ENCODE measurements at regions not wholly inside any gene's neighbourhood (a gene's known extent, or its start where the extent isn't known, plus 50 kb on each side); places are given as distances from the start of the nearest gene placed in this dataset.

DNA sequence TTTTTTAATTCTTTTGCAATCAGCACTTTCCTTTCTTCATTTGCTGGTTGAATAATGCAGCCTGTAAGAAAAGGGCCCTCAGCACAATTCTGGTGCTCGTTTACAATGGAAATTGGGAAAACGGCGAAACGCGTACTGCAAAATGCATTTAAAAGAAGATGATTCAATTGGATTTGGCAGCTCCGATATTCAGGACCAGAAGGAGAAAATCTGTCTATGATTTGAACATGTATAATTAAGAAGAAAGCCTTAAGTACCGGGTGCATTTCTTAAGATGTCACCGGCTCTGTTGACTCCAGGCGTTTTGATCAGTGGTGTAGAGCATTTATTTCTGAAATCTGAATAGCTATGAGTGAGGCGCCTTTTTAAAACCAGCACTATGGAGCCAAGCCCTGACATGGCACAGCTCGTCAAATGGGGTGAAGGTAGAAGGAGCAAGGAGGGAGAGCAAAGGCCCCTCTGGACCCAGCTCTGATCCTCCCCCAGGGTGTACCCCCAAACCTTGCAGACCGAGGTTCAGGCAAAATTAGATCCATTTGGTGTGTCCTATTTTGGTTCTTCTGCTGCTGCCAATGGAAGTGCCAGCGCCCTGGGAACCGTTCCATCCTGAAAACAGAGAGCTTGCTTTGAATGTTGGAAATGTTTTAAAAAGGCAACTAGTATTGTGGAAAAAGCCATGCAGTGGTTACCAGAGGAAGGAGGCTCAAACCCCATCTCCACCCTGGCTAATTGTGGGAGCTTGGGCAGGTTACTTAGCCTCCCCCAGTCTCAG, 161.4 kb upstream of the RPL38 start:
- H3K4me3 ChIP-seq (ENCODE audit: control insufficient read depth, low read depth, low read length): no peak overlapping the region
- TF ChIP-seq, protein P1, sequence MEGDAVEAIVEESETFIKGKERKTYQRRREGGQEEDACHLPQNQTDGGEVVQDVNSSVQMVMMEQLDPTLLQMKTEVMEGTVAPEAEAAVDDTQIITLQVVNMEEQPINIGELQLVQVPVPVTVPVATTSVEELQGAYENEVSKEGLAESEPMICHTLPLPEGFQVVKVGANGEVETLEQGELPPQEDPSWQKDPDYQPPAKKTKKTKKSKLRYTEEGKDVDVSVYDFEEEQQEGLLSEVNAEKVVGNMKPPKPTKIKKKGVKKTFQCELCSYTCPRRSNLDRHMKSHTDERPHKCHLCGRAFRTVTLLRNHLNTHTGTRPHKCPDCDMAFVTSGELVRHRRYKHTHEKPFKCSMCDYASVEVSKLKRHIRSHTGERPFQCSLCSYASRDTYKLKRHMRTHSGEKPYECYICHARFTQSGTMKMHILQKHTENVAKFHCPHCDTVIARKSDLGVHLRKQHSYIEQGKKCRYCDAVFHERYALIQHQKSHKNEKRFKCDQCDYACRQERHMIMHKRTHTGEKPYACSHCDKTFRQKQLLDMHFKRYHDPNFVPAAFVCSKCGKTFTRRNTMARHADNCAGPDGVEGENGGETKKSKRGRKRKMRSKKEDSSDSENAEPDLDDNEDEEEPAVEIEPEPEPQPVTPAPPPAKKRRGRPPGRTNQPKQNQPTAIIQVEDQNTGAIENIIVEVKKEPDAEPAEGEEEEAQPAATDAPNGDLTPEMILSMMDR (conservative IDR thresholded peaks at IDR 0.05; ENCODE audit: control insufficient read depth, insufficient read depth, low read depth, low read length): no peak

DNA sequence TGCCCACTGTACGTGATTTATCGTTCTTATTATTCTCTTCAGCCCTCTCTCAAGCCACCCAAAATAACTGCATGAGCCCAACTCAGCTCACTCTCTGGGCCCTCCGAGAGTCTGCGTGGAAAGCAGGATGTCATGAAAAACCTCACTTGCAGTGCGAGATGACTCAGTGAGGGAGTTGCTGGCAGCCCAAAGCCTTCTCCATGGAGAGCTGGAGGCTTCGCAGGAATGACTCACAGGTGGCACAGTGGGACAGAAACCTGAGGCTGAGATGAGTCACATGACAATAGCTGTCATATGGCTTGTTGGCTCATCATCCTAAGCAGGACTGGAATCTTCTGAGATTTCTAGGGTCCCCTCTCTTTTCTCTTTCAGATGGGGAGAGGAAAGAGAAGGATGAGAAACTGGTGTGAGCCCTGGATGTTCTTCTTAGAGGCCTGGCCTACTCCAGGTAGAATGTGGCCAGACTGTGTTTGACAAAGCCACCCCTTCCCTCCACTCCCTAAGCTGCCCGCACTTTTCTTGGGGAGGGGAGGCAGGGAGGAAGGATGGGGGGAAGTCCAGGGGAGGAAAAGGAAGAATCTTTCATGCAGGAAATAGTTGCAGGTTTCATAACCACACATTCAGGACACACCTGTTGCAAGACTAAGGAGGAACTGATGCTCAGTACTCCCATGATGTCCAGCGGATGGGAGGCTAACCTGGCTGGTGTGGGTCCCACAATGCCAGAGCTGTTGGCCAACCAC, 160.6 kb upstream of the RPL38 start:
- peak; percentile 96 for DNase-seq (ENCODE audit: low read depth)
- H3K4me3 ChIP-seq (ENCODE audit: control insufficient read depth, low read depth, low read length): no peak overlapping the region
- TF ChIP-seq, protein P1 (conservative IDR thresholded peaks at IDR 0.05; ENCODE audit: control insufficient read depth, insufficient read depth, low read depth, low read length): no peak

More for the DNA sequence above, 161.4 kb upstream of the RPL38 start:
- DNase-seq (ENCODE audit: low read depth): no peak

DNA sequence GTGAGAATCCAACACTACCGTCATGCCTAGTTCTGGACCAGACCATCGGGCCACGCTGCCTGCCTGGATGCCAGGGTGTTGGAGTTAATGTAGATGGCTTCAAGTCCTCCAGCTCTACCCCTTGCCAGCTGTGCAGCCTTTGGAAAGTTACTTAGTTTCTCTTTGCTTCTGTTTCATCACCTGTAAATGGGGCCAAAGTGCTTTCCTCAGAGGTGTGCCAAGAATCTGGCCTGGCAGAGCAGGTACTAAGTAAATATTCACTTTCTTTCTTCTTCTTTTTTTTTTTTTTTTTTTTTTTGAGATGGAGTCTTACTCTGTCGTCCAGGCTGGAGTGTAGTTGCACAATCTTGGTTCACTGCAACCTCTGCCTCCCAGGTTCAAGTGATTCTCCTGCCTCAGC, 159.5 kb upstream of the RPL38 start:
- H3K4me3 ChIP-seq (ENCODE audit: control insufficient read depth, low read depth, low read length): no peak overlapping the region
- TF ChIP-seq, protein P1 (conservative IDR thresholded peaks at IDR 0.05; ENCODE audit: control insufficient read depth, insufficient read depth, low read depth, low read length): no peak
- no peak for DNase-seq (ENCODE audit: low read depth)

DNA sequence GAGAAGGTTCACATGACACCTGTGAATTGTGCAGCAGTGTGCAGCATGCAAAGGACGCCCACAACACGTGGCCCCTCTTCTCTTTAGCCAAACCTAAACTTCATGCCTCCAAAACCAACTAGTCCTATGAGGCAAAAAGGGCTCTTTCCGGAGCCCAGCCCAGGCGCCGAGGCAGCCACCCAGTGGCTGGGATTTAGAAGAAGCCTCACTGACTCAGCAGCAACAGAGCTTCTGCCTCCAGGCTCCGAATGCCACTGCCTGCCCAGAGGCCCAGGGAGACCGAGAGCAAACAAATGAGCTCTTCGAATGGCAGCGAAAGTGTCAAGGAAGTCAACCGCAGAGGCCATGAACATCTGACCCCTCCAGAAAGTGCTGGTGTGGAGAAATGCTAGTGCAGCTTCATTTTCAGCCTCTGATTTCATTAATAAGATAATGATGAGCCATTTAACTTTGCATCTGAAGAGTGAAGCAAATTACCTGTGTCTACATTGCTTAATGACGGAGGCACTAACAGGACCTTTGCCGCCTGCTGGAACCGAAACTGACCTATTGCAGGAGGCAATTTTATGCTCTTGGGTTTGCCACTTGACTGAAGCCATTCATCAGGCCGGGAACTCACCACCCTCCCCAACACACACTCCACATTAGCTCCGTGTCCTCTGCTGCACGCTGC, 157.7 kb upstream of the RPL38 start:
- no peak overlapping the region for H3K4me3 ChIP-seq (ENCODE audit: control insufficient read depth, low read depth, low read length)
- DNase-seq (ENCODE audit: low read depth): no peak
- TF ChIP-seq, protein P1 (conservative IDR thresholded peaks at IDR 0.05; ENCODE audit: control insufficient read depth, insufficient read depth, low read depth, low read length): no peak

DNA sequence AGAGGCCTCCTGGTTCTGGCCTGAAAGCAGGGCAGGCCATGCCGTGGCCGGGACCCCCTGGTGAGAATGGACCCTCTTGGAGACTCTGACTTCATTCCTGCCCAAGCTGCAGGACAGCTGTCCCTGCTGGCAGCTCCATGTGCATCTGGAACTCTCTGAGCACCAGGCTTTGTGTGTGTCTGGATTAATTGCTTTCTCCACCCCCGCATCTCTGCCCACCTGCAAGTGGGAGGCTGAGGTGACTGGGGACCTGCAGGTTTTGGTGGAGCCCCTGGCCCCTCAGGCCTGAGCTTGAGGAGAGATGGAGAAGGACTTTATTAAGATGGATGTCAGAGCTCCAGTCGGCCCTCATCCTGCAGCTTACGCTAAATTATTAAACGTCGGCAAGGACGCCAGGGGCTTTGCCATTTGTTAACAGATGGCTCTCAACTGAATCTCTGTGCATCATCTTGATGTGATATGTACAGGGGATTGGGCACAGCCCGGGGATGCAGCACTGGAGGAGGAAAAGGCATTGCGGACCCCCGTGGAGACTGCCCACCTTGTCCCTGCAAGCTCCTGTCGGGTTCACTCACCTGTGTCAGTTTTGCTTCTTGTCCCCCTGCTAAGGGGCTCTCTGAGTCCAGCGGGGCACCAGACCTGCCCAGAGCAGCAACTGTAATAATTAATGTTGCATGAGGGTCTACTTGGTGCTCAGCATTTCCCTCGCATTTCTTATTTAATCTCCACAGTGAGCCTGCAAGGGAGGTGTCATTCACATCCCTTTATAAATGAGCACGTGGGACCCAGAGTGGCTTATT, 154.1 kb upstream of the RPL38 start:
- TF ChIP-seq, protein P1 (conservative IDR thresholded peaks at IDR 0.05; ENCODE audit: control insufficient read depth, insufficient read depth, low read depth, low read length): no peak
- DNase-seq (ENCODE audit: low read depth): no peak
- H3K4me3 ChIP-seq (ENCODE audit: control insufficient read depth, low read depth, low read length): no peak overlapping the region

DNA sequence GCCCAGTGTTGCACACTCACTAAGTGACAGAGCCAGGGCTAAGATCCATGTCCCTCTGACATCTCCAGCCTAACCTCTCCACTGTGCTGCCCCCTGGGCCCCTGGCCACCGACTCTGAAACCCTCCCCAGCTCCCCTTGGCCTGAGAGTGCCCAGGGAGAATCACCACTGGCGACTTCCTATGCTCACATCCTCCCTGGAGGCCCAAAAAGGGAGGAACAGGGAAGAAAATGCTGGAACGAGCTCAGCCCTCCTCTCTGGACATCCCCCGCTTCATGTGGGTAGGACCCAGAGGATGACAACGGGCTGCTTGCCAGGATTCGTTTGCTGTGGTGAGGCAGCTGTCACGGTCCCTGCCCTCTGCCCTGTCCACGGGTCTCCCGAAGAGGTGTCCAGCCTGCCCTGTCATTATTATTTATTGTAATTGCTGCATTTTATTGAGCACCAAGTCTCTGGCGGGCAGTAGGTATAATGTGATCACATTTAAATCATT, 153.5 kb upstream of the RPL38 start:
- no peak for DNase-seq (ENCODE audit: low read depth)
- TF ChIP-seq, protein P1 (conservative IDR thresholded peaks at IDR 0.05; ENCODE audit: control insufficient read depth, insufficient read depth, low read depth, low read length): no peak
- H3K4me3 ChIP-seq (ENCODE audit: control insufficient read depth, low read depth, low read length): no peak overlapping the region
